ENCODE measurements at regions not wholly inside any gene's neighbourhood (a gene's known extent, or its start where the extent isn't known, plus 50 kb on each side); places are given as distances from the start of the nearest gene placed in this dataset.

GRCh38 chr12:25838007-25838406 is 120.5 kb upstream of the RASSF8 start:
- peaks cover 0 to 14% (median 3%) of the 10 kb centered on the region in 4 donors for H3K4me1 ChIP-seq
- TF ChIP-seq CTCF (IDR thresholded peaks at IDR 0.05): no peak
- no peak overlapping the region for H3K4me3 ChIP-seq
- H3K9me3 ChIP-seq: no peaks in the 10 kb centered on the region
- DNase-seq: no peak
- no peaks in the 10 kb centered on the region for H3K36me3 ChIP-seq
- H3K27me3 ChIP-seq: no peaks in the 10 kb centered on the region
- H3K27ac ChIP-seq: no peak overlapping the region
- intact Hi-C loops (cut with DNase I; ENCODE audit: low total_unique reads): no loop called here

- peaks cover 0 to 14% (median 3%) of the 10 kb centered on the region in 4 donors for H3K4me1 ChIP-seq
- no peak for DNase-seq
- H3K27ac ChIP-seq: no peak overlapping the region
- H3K27me3 ChIP-seq: no peaks in the 10 kb centered on the region
- H3K36me3 ChIP-seq: no peaks in the 10 kb centered on the region
- H3K9me3 ChIP-seq: no peaks in the 10 kb centered on the region
- intact Hi-C loops (cut with DNase I; ENCODE audit: low total_unique reads): no loop called here
- TF ChIP-seq CTCF (IDR thresholded peaks at IDR 0.05): no peak
- no peak overlapping the region for H3K4me3 ChIP-seq
These were observed 119.0 kb upstream of the RASSF8 start for GRCh38 chr12:25839470-25839869.

- H3K4me3 ChIP-seq: no peak overlapping the region
- H3K27me3 ChIP-seq: no peaks in the 10 kb centered on the region
- H3K36me3 ChIP-seq: no peaks in the 10 kb centered on the region
- no peak for TF ChIP-seq CTCF (IDR thresholded peaks at IDR 0.05)
- DNase-seq: no peak
- H3K27ac ChIP-seq: no peak overlapping the region
- intact Hi-C loops (cut with DNase I; ENCODE audit: low total_unique reads): no loop called here
- H3K4me1 ChIP-seq: peaks cover 0 to 14% (median 3%) of the 10 kb centered on the region in 4 donors
- no peaks in the 10 kb centered on the region for H3K9me3 ChIP-seq
These were observed 117.6 kb upstream of the RASSF8 start for GRCh38 chr12:25840678-25841465.

- intact Hi-C loops (cut with DNase I; ENCODE audit: low total_unique reads): no loop called here
- H3K9me3 ChIP-seq: no peaks in the 10 kb centered on the region
These were observed 116.2 kb upstream of the RASSF8 start for GRCh38 chr12:25842254-25842653.

GRCh38 chr12:25843976-25844375 is 114.5 kb upstream of the RASSF8 start:
- no peak for TF ChIP-seq CTCF (IDR thresholded peaks at IDR 0.05)
- Histone ChIP-seq H3K4me3 (no peak overlapping the region), H3K36me3 (no peaks in the 10 kb centered on the region), H3K27me3 (no peaks in the 10 kb centered on the region), H3K9me3 (no peaks in the 10 kb centered on the region), H3K27ac (no peak overlapping the region), H3K4me1 (peaks cover 0 to 14% (median 3%) of the 10 kb centered on the region in 4 donors)
- no peak for DNase-seq
- intact Hi-C loops (cut with DNase I; ENCODE audit: low total_unique reads): no loop called here

More at GRCh38 chr12:25842254-25842653, 116.2 kb upstream of the RASSF8 start:
- Histone ChIP-seq H3K36me3 (no peaks in the 10 kb centered on the region), H3K27ac (no peak overlapping the region), H3K4me1 (peaks cover 0 to 14% (median 3%) of the 10 kb centered on the region in 4 donors), H3K4me3 (no peak overlapping the region), H3K27me3 (no peaks in the 10 kb centered on the region)
- TF ChIP-seq CTCF (IDR thresholded peaks at IDR 0.05): no peak
- DNase-seq: no peak

Measured in tibial artery (tissue), 4 donors.